HG03460 (cell line): ENCODE measurements at regions not wholly inside any gene's neighbourhood (a gene's known extent, or its start where the extent isn't known, plus 50 kb on each side); places are given as distances from the start of the nearest gene placed in this dataset.
"Not testable (repeated sequence)": the region's sequence is repeated elsewhere in the genome, so short reads cannot be mapped to it uniquely, and the experiment has no call there.

ENCODE experiments used
- ATAC-seq: cut with Tn5 transposase; IDR thresholded peaks from one replicate; pipeline ENCODE4 v1.9.1; 2021; ENCODE audit not compliant: unreplicated experiment

- no peak for ATAC-seq
Measured at GRCh38 chr3:163577271-163577670, 1501.0 kb downstream of the SI start.

- no peak for ATAC-seq
Measured at GRCh38 chr3:163576314-163576713, 1502.0 kb downstream of the SI start.

- no peak for ATAC-seq
Measured at GRCh38 chr3:163573324-163573723, 1505.0 kb downstream of the SI start.

GRCh38 chr3:163572856-163573255, 1505.4 kb downstream of the SI start:
- ATAC-seq, result no peak

- no peak for ATAC-seq
Measured at GRCh38 chr3:163563485-163563884, 1514.8 kb downstream of the SI start.

GRCh38 chr3:163562625-163563024, 1515.7 kb downstream of the SI start:
- no peak for ATAC-seq

- ATAC-seq, result no peak
Measured at GRCh38 chr3:163561151-163561550, 1517.1 kb downstream of the SI start.

GRCh38 chr3:163560459-163560858, 1517.8 kb downstream of the SI start:
- no peak for ATAC-seq

GRCh38 chr3:163556813-163557523, 1521.3 kb downstream of the SI start:
- no peak for ATAC-seq

- no peak for ATAC-seq
Measured at GRCh38 chr3:163555918-163556317, 1522.4 kb downstream of the SI start.

- ATAC-seq, result no peak
Measured at GRCh38 chr3:163552659-163552966, 1525.7 kb downstream of the SI start.

- ATAC-seq, result not testable (repeated sequence)
Measured at GRCh38 chr3:163551915-163552658, 1526.2 kb downstream of the SI start.

- no peak for ATAC-seq
Measured at GRCh38 chr3:163548015-163548414, 1530.3 kb downstream of the SI start.

- ATAC-seq, result no peak
Measured at GRCh38 chr3:163547014-163547685, 1531.1 kb downstream of the SI start.

GRCh38 chr3:163543662-163544061, 1534.6 kb downstream of the SI start:
- no peak for ATAC-seq

GRCh38 chr3:163541629-163542028, 1536.7 kb downstream of the SI start:
- ATAC-seq, result no peak

GRCh38 chr3:163538387-163538786, 1539.9 kb downstream of the SI start:
- no peak for ATAC-seq

GRCh38 chr3:163533381-163533780, 1544.9 kb downstream of the SI start:
- no peak for ATAC-seq

- ATAC-seq, result no peak
Measured at GRCh38 chr3:163523375-163523774, 1554.9 kb downstream of the SI start.

GRCh38 chr3:163521261-163521660, 1557.0 kb downstream of the SI start:
- ATAC-seq, result no peak

GRCh38 chr3:163518065-163518464, 1560.2 kb downstream of the SI start:
- no peak for ATAC-seq

GRCh38 chr3:163513149-163513657, 1565.1 kb downstream of the SI start:
- ATAC-seq, result no peak
